Ovary (tissue), 7 donors: ENCODE measurements at regions not wholly inside any gene's neighbourhood (a gene's known extent, or its start where the extent isn't known, plus 50 kb on each side); places are given as distances from the start of the nearest gene placed in this dataset.

Experiments
- DNase-seq, 5 donors: peaks; one replicate each; pipeline ENCODE4 v3.0.0-alpha.2; 2019 to 2020
- H3K27ac ChIP-seq, 2 donors: fragments of 200-600 bp; one replicate each; pipeline versions ENCODE4 v1.5.1 to v1.8.0; 2019 to 2022
- H3K27me3 ChIP-seq: fragments of 200-600 bp; one replicate; pipeline ENCODE4 v1.8.0; 2022
- H3K36me3 ChIP-seq: fragments of 200-600 bp; sonication (generic); one replicate; pipeline ENCODE4 v1.5.1; 2019
- H3K4me1 ChIP-seq: one replicate; pipeline ENCODE4 v1.8.1; 2013; ENCODE audit warnings: mild to moderate bottlenecking, moderate library complexity; ENCODE audit not compliant: insufficient read depth
- H3K4me3 ChIP-seq: fragments of 200-600 bp; sonication (generic); one replicate; pipeline ENCODE4 v1.5.1; 2017
- H3K9me3 ChIP-seq, 2 donors: fragments of 200-600 bp in 1 of 2; sonication (generic) in 1 of 2; one replicate each; pipeline versions ENCODE4 v1.5.1 to v1.8.1; 2013 to 2019; ENCODE audit warnings: mild to moderate bottlenecking in 1 of 2, moderate library complexity in 1 of 2
- EP300 ChIP-seq: sonication (generic); formaldehyde crosslinking; IDR thresholded peaks from one replicate; pipeline ENCODE4 v1.6.1; 2017; ENCODE audit warnings: antibody characterized with exemption
- POLR2A ChIP-seq: fragments of 450-650 bp; IDR thresholded peaks from one replicate; pipeline ENCODE4 v1.6.1; 2017; ENCODE audit warnings: antibody characterized with exemption, mild to moderate bottlenecking, moderate library complexity
- WGBS, 3 donors: extraction: QIAGEN DNeasy Blood & Tissue Kit in 1 of 3; methylation state at CpG; one replicate each; pipeline versions ENCODE4 v1.1.5 to v1.1.7; 2013 to 2017; 5-methylcytosine and 5-hydroxymethylcytosine counted together
- intact Hi-C, 4 donors: fragments of 100-400 bp; cut with DNase I; formaldehyde crosslinking; loops; one replicate each; pipeline versions ENCODE4 v1.11.0 to v1.15.1; 2022 to 2023
- TF ChIP-seq, protein P1 (sequence below), 3 donors: fragments of 450-650 bp in 2 of 3; fragments of 200-600 bp in 1 of 3; IDR thresholded peaks; one replicate each; pipeline versions ENCODE4 v1.5.1 to v1.8.0; 2016 to 2022; ENCODE audit warnings: antibody characterized with exemption in 3 of 3, mild to moderate bottlenecking in 1 of 3
- donor health status: DM: no; HTN: no; CAD: no; lungs with moderate emphysema.
- donor health status: DM: no; HTN: no; CAD: no.
- donor health status: Bipolar disorder and iron deficiency.
- donor health status: DM: no; HTN: no; CAD: no.
- donor health status: DM: yes; HTN: yes; CAD: no.

DNA sequence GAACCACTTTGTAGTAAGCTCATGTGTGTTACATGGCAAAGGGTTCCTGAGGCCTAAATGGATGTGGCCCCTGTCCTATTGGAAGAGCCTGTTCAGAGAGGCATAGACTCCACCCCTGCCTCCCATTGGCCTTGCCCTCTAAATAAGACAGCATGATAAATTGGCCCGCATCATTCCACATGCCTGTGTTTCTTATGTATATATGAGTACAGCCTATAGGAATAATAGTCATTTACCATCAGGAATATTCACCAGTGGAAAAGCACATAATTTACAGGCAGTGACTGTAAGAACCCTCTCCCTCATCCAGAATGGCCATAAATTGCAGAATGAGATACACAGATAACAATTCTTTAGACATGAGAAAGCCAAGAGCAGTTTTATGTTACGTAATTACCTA lies 519.5 kb upstream of the DAB1 start:
- intact Hi-C loops, result no loop called here
- Histone ChIP-seq H3K27me3 (no peaks in the 10 kb centered on the region), H3K4me3 (no peak overlapping the region), H3K9me3 (no peaks in the 10 kb centered on the region), H3K27ac (no peak overlapping the region), H3K36me3 (no peaks in the 10 kb centered on the region), H3K4me1 (no peaks in the 10 kb centered on the region)
- DNase-seq, result no peak
- 84 to 91% (median 85%) methylated on average over 2 of the region's 2 CpGs for WGBS, 3 donors
- TF ChIP-seq, protein P1, sequence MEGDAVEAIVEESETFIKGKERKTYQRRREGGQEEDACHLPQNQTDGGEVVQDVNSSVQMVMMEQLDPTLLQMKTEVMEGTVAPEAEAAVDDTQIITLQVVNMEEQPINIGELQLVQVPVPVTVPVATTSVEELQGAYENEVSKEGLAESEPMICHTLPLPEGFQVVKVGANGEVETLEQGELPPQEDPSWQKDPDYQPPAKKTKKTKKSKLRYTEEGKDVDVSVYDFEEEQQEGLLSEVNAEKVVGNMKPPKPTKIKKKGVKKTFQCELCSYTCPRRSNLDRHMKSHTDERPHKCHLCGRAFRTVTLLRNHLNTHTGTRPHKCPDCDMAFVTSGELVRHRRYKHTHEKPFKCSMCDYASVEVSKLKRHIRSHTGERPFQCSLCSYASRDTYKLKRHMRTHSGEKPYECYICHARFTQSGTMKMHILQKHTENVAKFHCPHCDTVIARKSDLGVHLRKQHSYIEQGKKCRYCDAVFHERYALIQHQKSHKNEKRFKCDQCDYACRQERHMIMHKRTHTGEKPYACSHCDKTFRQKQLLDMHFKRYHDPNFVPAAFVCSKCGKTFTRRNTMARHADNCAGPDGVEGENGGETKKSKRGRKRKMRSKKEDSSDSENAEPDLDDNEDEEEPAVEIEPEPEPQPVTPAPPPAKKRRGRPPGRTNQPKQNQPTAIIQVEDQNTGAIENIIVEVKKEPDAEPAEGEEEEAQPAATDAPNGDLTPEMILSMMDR (IDR thresholded peaks at IDR 0.05), result no peak
- TF ChIP-seq POLR2A, result no peak
- TF ChIP-seq EP300, result no peak

DNA sequence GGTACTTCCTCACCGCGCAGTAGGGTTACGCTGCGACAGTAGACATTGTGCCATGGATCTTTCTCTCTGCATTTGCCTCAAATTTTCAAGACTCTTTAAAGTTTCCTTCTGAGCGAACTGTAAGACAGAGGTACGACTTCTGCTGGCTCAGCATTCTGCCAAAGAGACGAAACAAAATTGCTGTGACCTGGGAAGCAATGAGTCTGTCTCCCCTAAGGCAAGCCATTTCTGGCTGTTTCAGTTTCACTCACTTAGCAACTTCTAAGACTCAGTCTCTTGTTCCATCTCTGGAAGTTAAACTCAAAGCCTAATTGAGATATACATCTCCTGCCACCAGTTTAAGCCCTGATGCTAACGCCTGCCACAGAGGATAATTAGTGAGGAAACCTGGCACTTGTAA lies 510.9 kb upstream of the DAB1 start:
- TF ChIP-seq POLR2A, result no peak
- TF ChIP-seq, protein P1 (IDR thresholded peaks at IDR 0.05), result no peak
- TF ChIP-seq EP300, result no peak
- no peaks in the 10 kb centered on the region for H3K27me3 ChIP-seq
- no peak overlapping the region for H3K4me3 ChIP-seq
- DNase-seq, result no peak
- no peaks in the 10 kb centered on the region for H3K9me3 ChIP-seq
- no peak overlapping the region for H3K27ac ChIP-seq
- H3K36me3 ChIP-seq, result no peaks in the 10 kb centered on the region
- H3K4me1 ChIP-seq, result no peaks in the 10 kb centered on the region
- 71 to 79% (median 76%) methylated on average over 8 of the region's 8 CpGs for WGBS, 3 donors
- intact Hi-C loops, result no loop called here

DNA sequence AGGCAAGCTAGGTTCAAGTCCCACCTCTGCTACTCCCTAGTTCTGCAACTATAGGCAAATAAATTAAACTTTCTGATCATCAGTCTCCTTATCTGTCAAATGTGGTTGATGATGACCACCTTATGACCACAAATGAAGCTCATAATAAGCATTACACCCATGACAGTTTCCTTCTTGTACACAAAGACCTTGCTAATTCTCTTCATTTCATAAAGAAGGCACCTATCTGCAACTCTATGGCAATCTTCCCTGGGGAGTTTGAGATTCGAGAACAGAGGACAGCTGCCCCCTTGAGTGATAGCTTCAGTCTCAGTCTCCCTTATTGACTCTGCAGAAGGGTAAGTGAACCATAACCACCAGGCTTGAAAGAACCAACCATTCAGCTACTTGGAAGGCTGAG lies 503.1 kb upstream of the DAB1 start:
- no peak overlapping the region for H3K4me3 ChIP-seq
- WGBS, 3 donors, result 72 to 81% (median 77%) methylated on average over 1 of the region's 1 CpG
- H3K9me3 ChIP-seq, result no peaks in the 10 kb centered on the region
- H3K27me3 ChIP-seq, result no peaks in the 10 kb centered on the region
- DNase-seq, result no peak
- H3K36me3 ChIP-seq, result no peaks in the 10 kb centered on the region
- no peaks in the 10 kb centered on the region for H3K4me1 ChIP-seq
- H3K27ac ChIP-seq, result no peak overlapping the region
- intact Hi-C loops, result no loop called here
- TF ChIP-seq, protein P1 (IDR thresholded peaks at IDR 0.05), result no peak
- no peak for TF ChIP-seq POLR2A
- no peak for TF ChIP-seq EP300

DNA sequence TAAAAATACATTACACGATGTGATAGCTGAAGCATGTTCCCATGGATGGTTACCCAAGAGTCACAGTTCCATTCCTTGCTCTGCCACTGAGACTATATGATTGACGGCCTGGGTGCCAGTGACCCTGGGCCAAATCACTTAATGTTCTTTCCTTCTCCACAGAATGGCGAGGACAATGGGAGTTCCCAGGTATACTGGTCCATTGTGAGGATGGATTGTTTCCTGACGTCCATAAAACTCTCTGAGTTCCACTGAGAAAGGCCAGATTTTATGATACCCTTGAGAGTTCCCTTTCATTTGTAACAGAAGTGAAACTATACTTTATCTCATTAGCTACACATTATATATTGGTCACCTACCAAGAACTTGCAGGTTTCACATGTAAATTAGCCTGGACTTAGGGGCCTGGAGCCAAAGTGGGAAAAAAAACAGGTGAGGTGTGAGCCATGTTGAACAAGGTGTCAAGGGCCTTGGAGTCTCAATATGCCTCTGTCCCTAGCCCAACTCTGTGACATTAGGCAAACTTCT lies 502.2 kb upstream of the DAB1 start:
- WGBS, 3 donors, result 70 to 83% (median 79%) methylated on average over 4 of the region's 4 CpGs
- intact Hi-C loops, result no loop called here
- Histone ChIP-seq H3K36me3 (no peaks in the 10 kb centered on the region), H3K4me1 (no peaks in the 10 kb centered on the region), H3K4me3 (no peak overlapping the region), H3K27ac (no peak overlapping the region), H3K9me3 (no peaks in the 10 kb centered on the region), H3K27me3 (no peaks in the 10 kb centered on the region)
- TF ChIP-seq EP300 (no peak), POLR2A (no peak)
- TF ChIP-seq, protein P1 (IDR thresholded peaks at IDR 0.05), result no peak
- DNase-seq, result no peak
